Karpas-422 (cell line): ENCODE measurements at regions not wholly inside any gene's neighbourhood (a gene's known extent, or its start where the extent isn't known, plus 50 kb on each side); places are given as distances from the start of the nearest gene placed in this dataset.

Experiments
- DNase-seq: peaks from one replicate; pipeline ENCODE4 v3.0.0-alpha.2; 2015
- H2AFZ ChIP-seq: fragments of 200-600 bp; sonication (generic); 2 replicates; pipeline ENCODE4 v1.6.1; 2014; ENCODE audit warnings: antibody characterized with exemption, low read length, mixed read lengths
- H3K27ac ChIP-seq: fragments of 200-600 bp; sonication (generic); 2 replicates; pipeline ENCODE4 v1.5.1; 2014; ENCODE audit warnings: mild to moderate bottlenecking, low read length, moderate library complexity
- H3K27me3 ChIP-seq: fragments of 200-600 bp; sonication (generic); 2 replicates; pipeline ENCODE4 v1.6.1; 2014; ENCODE audit warnings: low read length, mixed read lengths
- H3K36me3 ChIP-seq: fragments of 200-600 bp; sonication (generic); 2 replicates; pipeline ENCODE4 v1.6.1; 2014; ENCODE audit warnings: low read length, mixed read lengths; ENCODE audit not compliant: insufficient read depth
- H3K4me1 ChIP-seq: fragments of 200-600 bp; sonication (generic); 2 replicates; pipeline ENCODE4 v1.6.1; 2014; ENCODE audit warnings: mild to moderate bottlenecking, low read length, mixed read lengths
- H3K4me2 ChIP-seq: fragments of 200-600 bp; sonication (generic); 2 replicates; pipeline ENCODE4 v1.6.1; 2014; ENCODE audit warnings: low read length, low read depth, mild to moderate bottlenecking; ENCODE audit not compliant: poor library complexity, severe bottlenecking
- H3K4me3 ChIP-seq: fragments of 200-600 bp; sonication (generic); 2 replicates; pipeline ENCODE4 v1.5.1; 2014; ENCODE audit warnings: mild to moderate bottlenecking, antibody characterized with exemption, low read length, mixed read lengths
- H3K79me2 ChIP-seq: fragments of 200-600 bp; sonication (generic); 2 replicates; pipeline ENCODE4 v1.6.1; 2014; ENCODE audit warnings: mild to moderate bottlenecking, low read length, mixed read lengths
- H3K9ac ChIP-seq: fragments of 200-600 bp; sonication (generic); 2 replicates; pipeline ENCODE4 v1.6.0; 2014; ENCODE audit warnings: low read length
- H3K9me2 ChIP-seq: fragments of 200-600 bp; sonication (generic), shearing (Covaris generic); replicated peaks from 2 replicates; pipeline ENCODE4 v1.6.0; 2014; ENCODE audit warnings: mild to moderate bottlenecking, low read length, moderate library complexity; ENCODE audit not compliant: insufficient read depth
- H3K9me3 ChIP-seq: fragments of 300-700, 200-600 bp; sonication (generic); 2 replicates; pipeline ENCODE4 v1.6.1; 2014; ENCODE audit warnings: low read length, mixed read lengths
- H4K20me1 ChIP-seq: fragments of 200-600 bp; sonication (generic); 2 replicates; pipeline ENCODE4 v1.6.1; 2014; ENCODE audit warnings: mild to moderate bottlenecking, antibody characterized with exemption, low read length, low read depth; ENCODE audit not compliant: insufficient read depth

- Histone ChIP-seq H3K9me2 (no peaks in the 10 kb centered on the region), H3K4me1 (no peaks in the 10 kb centered on the region), H3K36me3 (no peaks in the 10 kb centered on the region), H3K9ac (no peak overlapping the region), H3K4me2 (no peak overlapping the region), H3K4me3 (no peak overlapping the region), H3K79me2 (no peaks in the 10 kb centered on the region), H4K20me1 (no peaks in the 10 kb centered on the region), H2AFZ (no peak overlapping the region), H3K9me3 (no peaks in the 10 kb centered on the region), H3K27ac (no peak overlapping the region), H3K27me3 (no peaks in the 10 kb centered on the region)
- no peak for DNase-seq
Measured at GRCh38 chr6:106011476-106011875, 74.7 kb upstream of the PRDM1 start.

- Histone ChIP-seq H3K27ac (no peak overlapping the region), H3K36me3 (no peaks in the 10 kb centered on the region), H3K9me2 (no peaks in the 10 kb centered on the region), H3K27me3 (no peaks in the 10 kb centered on the region), H4K20me1 (no peaks in the 10 kb centered on the region), H3K4me2 (no peak overlapping the region), H3K4me3 (no peak overlapping the region), H3K79me2 (no peaks in the 10 kb centered on the region), H3K9me3 (no peaks in the 10 kb centered on the region), H3K4me1 (no peaks in the 10 kb centered on the region), H3K9ac (no peak overlapping the region), H2AFZ (no peak overlapping the region)
- no peak for DNase-seq
Measured at GRCh38 chr6:106005954-106006353, 80.2 kb upstream of the PRDM1 start.

GRCh38 chr6:106005013-106005412 lies 81.1 kb upstream of the PRDM1 start:
- Histone ChIP-seq H3K79me2 (no peaks in the 10 kb centered on the region), H2AFZ (no peak overlapping the region), H3K27ac (no peak overlapping the region), H3K4me2 (no peak overlapping the region), H3K27me3 (no peaks in the 10 kb centered on the region), H3K9me3 (no peaks in the 10 kb centered on the region), H3K9ac (no peak overlapping the region), H3K9me2 (no peaks in the 10 kb centered on the region), H3K36me3 (no peaks in the 10 kb centered on the region), H4K20me1 (no peaks in the 10 kb centered on the region), H3K4me1 (no peaks in the 10 kb centered on the region), H3K4me3 (no peak overlapping the region)
- no peak for DNase-seq

GRCh38 chr6:106003268-106003987 lies 82.7 kb upstream of the PRDM1 start:
- H3K9me3 ChIP-seq: no peaks in the 10 kb centered on the region
- no peaks in the 10 kb centered on the region for H3K4me1 ChIP-seq
- H3K4me3 ChIP-seq: no peak overlapping the region
- H3K9ac ChIP-seq: no peak overlapping the region
- H3K9me2 ChIP-seq: no peaks in the 10 kb centered on the region
- no peaks in the 10 kb centered on the region for H4K20me1 ChIP-seq
- no peaks in the 10 kb centered on the region for H3K36me3 ChIP-seq
- no peak overlapping the region for H2AFZ ChIP-seq
- DNase-seq: no peak
- no peak overlapping the region for H3K27ac ChIP-seq
- no peak overlapping the region for H3K4me2 ChIP-seq
- H3K79me2 ChIP-seq: no peaks in the 10 kb centered on the region
- H3K27me3 ChIP-seq: no peaks in the 10 kb centered on the region

GRCh38 chr6:106002005-106002404 lies 84.1 kb upstream of the PRDM1 start:
- Histone ChIP-seq H3K9ac (no peak overlapping the region), H2AFZ (no peak overlapping the region), H3K36me3 (no peaks in the 10 kb centered on the region), H3K27ac (no peak overlapping the region), H3K9me2 (no peaks in the 10 kb centered on the region), H3K9me3 (no peaks in the 10 kb centered on the region), H3K27me3 (no peaks in the 10 kb centered on the region), H3K4me3 (no peak overlapping the region), H4K20me1 (no peaks in the 10 kb centered on the region), H3K4me1 (no peaks in the 10 kb centered on the region), H3K4me2 (no peak overlapping the region), H3K79me2 (no peaks in the 10 kb centered on the region)
- DNase-seq: no peak

- Histone ChIP-seq H3K4me2 (no peak overlapping the region), H3K4me3 (no peak overlapping the region), H4K20me1 (no peaks in the 10 kb centered on the region), H3K9ac (no peak overlapping the region), H3K9me3 (no peaks in the 10 kb centered on the region), H3K9me2 (no peaks in the 10 kb centered on the region), H3K36me3 (no peaks in the 10 kb centered on the region), H3K79me2 (no peaks in the 10 kb centered on the region), H3K4me1 (no peaks in the 10 kb centered on the region), H3K27me3 (no peaks in the 10 kb centered on the region), H2AFZ (no peak overlapping the region), H3K27ac (no peak overlapping the region)
- DNase-seq: no peak
Measured at GRCh38 chr6:106000935-106001334, 85.2 kb upstream of the PRDM1 start.

- H4K20me1 ChIP-seq: no peaks in the 10 kb centered on the region
- no peaks in the 10 kb centered on the region for H3K27me3 ChIP-seq
- H3K9ac ChIP-seq: no peak overlapping the region
- H3K36me3 ChIP-seq: no peaks in the 10 kb centered on the region
- H3K9me2 ChIP-seq: no peaks in the 10 kb centered on the region
- peaks cover 7% of the 10 kb centered on the region for H3K4me1 ChIP-seq
- no peak overlapping the region for H2AFZ ChIP-seq
- no peak overlapping the region for H3K4me2 ChIP-seq
- DNase-seq: no peak
- H3K4me3 ChIP-seq: no peak overlapping the region
- H3K79me2 ChIP-seq: no peaks in the 10 kb centered on the region
- no peak overlapping the region for H3K27ac ChIP-seq
- H3K9me3 ChIP-seq: no peaks in the 10 kb centered on the region
Measured at GRCh38 chr6:105997482-105997881, 88.7 kb upstream of the PRDM1 start.

- no peak overlapping the region for H3K9ac ChIP-seq
- H3K9me3 ChIP-seq: no peaks in the 10 kb centered on the region
- peaks cover 16% of the 10 kb centered on the region for H3K4me1 ChIP-seq
- H3K27ac ChIP-seq: no peak overlapping the region
- DNase-seq: no peak
- no peaks in the 10 kb centered on the region for H3K9me2 ChIP-seq
- H3K36me3 ChIP-seq: no peaks in the 10 kb centered on the region
- no peaks in the 10 kb centered on the region for H3K79me2 ChIP-seq
- no peaks in the 10 kb centered on the region for H4K20me1 ChIP-seq
- no peaks in the 10 kb centered on the region for H3K27me3 ChIP-seq
- no peak overlapping the region for H3K4me2 ChIP-seq
- no peak overlapping the region for H3K4me3 ChIP-seq
- no peak overlapping the region for H2AFZ ChIP-seq
Measured at GRCh38 chr6:105995391-105995865, 90.7 kb upstream of the PRDM1 start.
